ENCODE measurements at regions not wholly inside any gene's neighbourhood (a gene's known extent, or its start where the extent isn't known, plus 50 kb on each side); places are given as distances from the start of the nearest gene placed in this dataset.

GRCh38 chr20:11403711-11404110 lies 514.0 kb upstream of the BTBD3 start:
- no peak overlapping the region for H3K4me3 ChIP-seq (ENCODE audit: control insufficient read depth, low read depth, low read length)
- no peak for DNase-seq (ENCODE audit: low read depth)
- no peak for TF ChIP-seq CTCF (conservative IDR thresholded peaks at IDR 0.05; ENCODE audit: control insufficient read depth, insufficient read depth, low read depth, low read length)

GRCh38 chr20:11406877-11407276 lies 510.8 kb upstream of the BTBD3 start:
- no peak overlapping the region for H3K4me3 ChIP-seq (ENCODE audit: control insufficient read depth, low read depth, low read length)
- DNase-seq (ENCODE audit: low read depth), result no peak
- no peak for TF ChIP-seq CTCF (conservative IDR thresholded peaks at IDR 0.05; ENCODE audit: control insufficient read depth, insufficient read depth, low read depth, low read length)

GRCh38 chr20:11409561-11409960 lies 508.1 kb upstream of the BTBD3 start:
- TF ChIP-seq CTCF (conservative IDR thresholded peaks at IDR 0.05; ENCODE audit: control insufficient read depth, insufficient read depth, low read depth, low read length), result no peak
- no peak overlapping the region for H3K4me3 ChIP-seq (ENCODE audit: control insufficient read depth, low read depth, low read length)
- no peak for DNase-seq (ENCODE audit: low read depth)

GRCh38 chr20:11411765-11412164 lies 505.9 kb upstream of the BTBD3 start:
- H3K4me3 ChIP-seq (ENCODE audit: control insufficient read depth, low read depth, low read length), result no peak overlapping the region
- DNase-seq (ENCODE audit: low read depth), result no peak
- no peak for TF ChIP-seq CTCF (conservative IDR thresholded peaks at IDR 0.05; ENCODE audit: control insufficient read depth, insufficient read depth, low read depth, low read length)

- H3K4me3 ChIP-seq (ENCODE audit: control insufficient read depth, low read depth, low read length), result no peak overlapping the region
- no peak for DNase-seq (ENCODE audit: low read depth)
- TF ChIP-seq CTCF (conservative IDR thresholded peaks at IDR 0.05; ENCODE audit: control insufficient read depth, insufficient read depth, low read depth, low read length), result no peak
These were observed 490.7 kb upstream of the BTBD3 start for GRCh38 chr20:11426948-11427347.

GRCh38 chr20:11429168-11429567 lies 488.5 kb upstream of the BTBD3 start:
- no peak overlapping the region for H3K4me3 ChIP-seq (ENCODE audit: control insufficient read depth, low read depth, low read length)
- no peak for TF ChIP-seq CTCF (conservative IDR thresholded peaks at IDR 0.05; ENCODE audit: control insufficient read depth, insufficient read depth, low read depth, low read length)
- no peak for DNase-seq (ENCODE audit: low read depth)

- TF ChIP-seq CTCF (conservative IDR thresholded peaks at IDR 0.05; ENCODE audit: control insufficient read depth, insufficient read depth, low read depth, low read length), result no peak
- no peak overlapping the region for H3K4me3 ChIP-seq (ENCODE audit: control insufficient read depth, low read depth, low read length)
- DNase-seq (ENCODE audit: low read depth), result no peak
These were observed 487.7 kb upstream of the BTBD3 start for GRCh38 chr20:11429889-11430519.

All from fibroblast of mammary gland (primary cell).